ENCODE measurements at regions not wholly inside any gene's neighbourhood (a gene's known extent, or its start where the extent isn't known, plus 50 kb on each side); places are given as distances from the start of the nearest gene placed in this dataset.

- no peak for TF ChIP-seq ATF3 (IDR thresholded peaks at IDR 0.05)
- no peak for TF ChIP-seq ZNF274 (IDR thresholded peaks at IDR 0.05; ENCODE audit: low read depth, low read length)
- no peak for TF ChIP-seq TCF7L2 (IDR thresholded peaks at IDR 0.05; ENCODE audit: borderline replicate concordance, extremely low read depth, insufficient read depth, insufficient read length)
These were observed 173.0 kb upstream of the CASK start (continued) for GRCh38 chrX:42096265-42096920.

DNA sequence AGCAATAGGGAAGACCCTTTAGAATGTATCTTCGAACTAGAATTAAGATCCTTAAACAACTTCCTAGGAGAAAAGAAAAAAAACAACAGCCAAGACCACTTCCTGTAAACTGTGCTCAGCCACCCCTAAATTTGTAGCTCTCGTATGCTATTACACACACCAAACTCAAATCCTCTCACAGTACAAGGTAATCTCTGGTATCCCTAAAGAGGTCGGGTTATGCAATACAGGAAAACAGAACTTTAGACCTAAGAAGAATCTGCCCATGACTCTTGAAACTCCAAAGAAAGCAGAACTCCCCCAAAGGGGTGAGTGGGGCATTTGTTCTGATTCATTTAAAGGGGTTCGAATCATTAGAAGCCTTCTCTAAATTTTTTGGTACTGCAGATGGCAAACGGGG is 170.9 kb upstream of the CASK start:
- BruUV-seq (replicated peaks) = no TSS peak
- no peak overlapping the region for H3K4me3 ChIP-seq (replicated peaks in 1 of 2; ENCODE audit: low read depth in 1 of 2, low read length in 2 of 2)
- H2AFZ ChIP-seq (ENCODE audit: low read depth, low read length, poor library complexity, severe bottlenecking) = no peak overlapping the region
- DNase-seq (ENCODE audit: low read depth, low spot score) = no peak
- H3K9ac ChIP-seq (ENCODE audit: low read length) = no peak overlapping the region
- no peaks in the 10 kb centered on the region for H3K9me2 ChIP-seq (ENCODE audit: insufficient read depth)
- peaks cover 0 to 9% of the 10 kb centered on the region in 2 experiments; a peak in 1 of 4 replicates for H3K4me1 ChIP-seq (ENCODE audit: control insufficient read depth in 1 of 2, insufficient read depth in 2 of 2, low read length in 2 of 2)
- POLR2A ChIA-PET = no interaction called here
- TF ChIP-seq CEBPB (IDR thresholded peaks at IDR 0.05; ENCODE audit: low read depth) = no peak
- TF ChIP-seq ZNF274 (IDR thresholded peaks at IDR 0.05; ENCODE audit: low read depth, low read length) = no peak
- TF ChIP-seq ZFX (IDR thresholded peaks at IDR 0.05) = no peak
- no peak for TF ChIP-seq ELF1 (IDR thresholded peaks at IDR 0.05; ENCODE audit: borderline replicate concordance, low read depth)
- TF ChIP-seq CBX3 (IDR thresholded peaks at IDR 0.05; ENCODE audit: low read depth) = no peak
- no peak for TF ChIP-seq FOSL1 (IDR thresholded peaks at IDR 0.05; ENCODE audit: low read depth)
- TF ChIP-seq TCF7L2 (IDR thresholded peaks at IDR 0.05; ENCODE audit: borderline replicate concordance, extremely low read depth, insufficient read depth, insufficient read length) = no peak
- TF ChIP-seq ZBTB33 (IDR thresholded peaks at IDR 0.05; ENCODE audit: extremely low read depth, insufficient replicate concordance, low read length) = no peak
- TF ChIP-seq POLR2AphosphoS5 (IDR thresholded peaks at IDR 0.05; ENCODE audit: low read depth, low read length) = no peak
- no peak for TF ChIP-seq EZH2phosphoT487 (IDR thresholded peaks at IDR 0.05; ENCODE audit: borderline replicate concordance)
- TF ChIP-seq, protein P1, sequence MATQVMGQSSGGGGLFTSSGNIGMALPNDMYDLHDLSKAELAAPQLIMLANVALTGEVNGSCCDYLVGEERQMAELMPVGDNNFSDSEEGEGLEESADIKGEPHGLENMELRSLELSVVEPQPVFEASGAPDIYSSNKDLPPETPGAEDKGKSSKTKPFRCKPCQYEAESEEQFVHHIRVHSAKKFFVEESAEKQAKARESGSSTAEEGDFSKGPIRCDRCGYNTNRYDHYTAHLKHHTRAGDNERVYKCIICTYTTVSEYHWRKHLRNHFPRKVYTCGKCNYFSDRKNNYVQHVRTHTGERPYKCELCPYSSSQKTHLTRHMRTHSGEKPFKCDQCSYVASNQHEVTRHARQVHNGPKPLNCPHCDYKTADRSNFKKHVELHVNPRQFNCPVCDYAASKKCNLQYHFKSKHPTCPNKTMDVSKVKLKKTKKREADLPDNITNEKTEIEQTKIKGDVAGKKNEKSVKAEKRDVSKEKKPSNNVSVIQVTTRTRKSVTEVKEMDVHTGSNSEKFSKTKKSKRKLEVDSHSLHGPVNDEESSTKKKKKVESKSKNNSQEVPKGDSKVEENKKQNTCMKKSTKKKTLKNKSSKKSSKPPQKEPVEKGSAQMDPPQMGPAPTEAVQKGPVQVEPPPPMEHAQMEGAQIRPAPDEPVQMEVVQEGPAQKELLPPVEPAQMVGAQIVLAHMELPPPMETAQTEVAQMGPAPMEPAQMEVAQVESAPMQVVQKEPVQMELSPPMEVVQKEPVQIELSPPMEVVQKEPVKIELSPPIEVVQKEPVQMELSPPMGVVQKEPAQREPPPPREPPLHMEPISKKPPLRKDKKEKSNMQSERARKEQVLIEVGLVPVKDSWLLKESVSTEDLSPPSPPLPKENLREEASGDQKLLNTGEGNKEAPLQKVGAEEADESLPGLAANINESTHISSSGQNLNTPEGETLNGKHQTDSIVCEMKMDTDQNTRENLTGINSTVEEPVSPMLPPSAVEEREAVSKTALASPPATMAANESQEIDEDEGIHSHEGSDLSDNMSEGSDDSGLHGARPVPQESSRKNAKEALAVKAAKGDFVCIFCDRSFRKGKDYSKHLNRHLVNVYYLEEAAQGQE (IDR thresholded peaks at IDR 0.05; ENCODE audit: low read depth) = no peak
- no peak for TF ChIP-seq JUND (IDR thresholded peaks at IDR 0.05)
- TF ChIP-seq YY1 (IDR thresholded peaks at IDR 0.05; ENCODE audit: extremely low read depth, insufficient replicate concordance, low read depth, low read length) = no peak
- no peak for TF ChIP-seq POLR2A (IDR thresholded peaks at IDR 0.05; ENCODE audit: borderline replicate concordance, extremely low read depth, insufficient read depth, insufficient read length)
- no peak for TF ChIP-seq RAD21 (IDR thresholded peaks at IDR 0.05; ENCODE audit: low read depth)
- no peaks in the 10 kb centered on the region for H3K27me3 ChIP-seq (ENCODE audit: insufficient read depth, low read length)
- H3K9me3 ChIP-seq (ENCODE audit: control insufficient read depth in 1 of 2, insufficient read depth in 1 of 2, low read depth in 1 of 2, low read length in 2 of 2) = no peaks in the 10 kb centered on the region
- H3K79me2 ChIP-seq (ENCODE audit: insufficient read depth, low read length) = no peaks in the 10 kb centered on the region
- H3K27ac ChIP-seq (ENCODE audit: low read depth, low read length) = no peak overlapping the region
- CTCF ChIA-PET = no interaction called here
- ATAC-seq = no peak
- H3K36me3 ChIP-seq (ENCODE audit: control insufficient read depth in 1 of 2, insufficient read depth in 2 of 2, low read length in 2 of 2) = no peaks in the 10 kb centered on the region
- RAD21 ChIA-PET (ENCODE audit: low non-redundant PET in 1 of 2, low total read pairs in 2 of 2, uncharacterized antibody in 2 of 2, unreplicated experiment in 2 of 2) = no interaction called here
- no peaks in the 10 kb centered on the region for H4K20me1 ChIP-seq (ENCODE audit: insufficient read depth)
- intact Hi-C loops (cut with micrococcal nuclease) = no loop called here
- H3K4me2 ChIP-seq (ENCODE audit: low read length) = no peak overlapping the region

Data from HCT116 (cell line).